ENCODE measurements at regions not wholly inside any gene's neighbourhood (a gene's known extent, or its start where the extent isn't known, plus 50 kb on each side); places are given as distances from the start of the nearest gene placed in this dataset.

DNA sequence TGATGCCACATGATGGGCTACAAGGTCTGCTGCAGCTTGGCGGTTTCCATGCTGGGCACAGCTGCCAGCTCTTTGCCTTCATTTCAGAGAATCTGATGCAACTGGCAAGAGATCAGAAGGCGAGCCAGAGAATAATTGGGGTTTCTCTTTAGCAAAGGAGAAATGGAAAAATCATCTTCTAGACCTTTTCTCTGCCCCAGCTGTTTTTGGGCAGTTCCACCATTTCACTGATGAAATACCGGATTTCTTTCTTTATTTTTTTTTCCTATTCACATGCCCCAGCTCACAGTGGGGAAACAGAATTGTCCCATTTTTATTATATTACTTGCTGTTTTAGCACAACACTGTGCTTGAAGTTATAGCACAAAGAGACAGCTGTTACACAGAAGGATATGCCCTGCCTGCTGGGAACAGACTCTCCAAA lies 439.3 kb upstream of the GOT2 start:
- no peak for DNase-seq

GRCh38 chr16:59170099-59170712 lies 436.1 kb upstream of the GOT2 start:
- DNase-seq, result no peak

DNA sequence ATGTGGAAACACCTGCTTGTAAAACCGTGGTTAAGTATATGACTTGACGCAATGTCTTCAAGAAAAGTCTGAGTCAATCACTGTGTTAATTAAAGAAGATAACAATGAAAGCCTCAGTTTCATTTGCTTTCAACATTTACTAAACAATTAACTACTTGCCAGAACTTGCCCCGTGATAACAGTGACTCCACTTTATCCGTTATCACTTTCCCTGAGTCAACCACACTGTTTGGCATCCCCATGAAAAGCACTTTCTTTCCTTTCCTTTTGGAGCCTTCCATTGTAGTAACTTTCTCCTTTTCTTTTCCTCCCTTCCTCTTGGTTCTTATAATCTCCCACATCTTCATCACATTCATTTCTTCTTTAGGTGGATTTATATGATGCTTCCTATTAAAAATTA lies 435.1 kb upstream of the GOT2 start:
- peak; percentile 9 for DNase-seq

- DNase-seq, result peak; percentile 54
These were observed 434.5 kb upstream of the GOT2 start for GRCh38 chr16:59168461-59169114.

- peak; percentile 28 for DNase-seq
These were observed 430.3 kb upstream of the GOT2 start for GRCh38 chr16:59164461-59164860.

- DNase-seq, result no peak
These were observed 429.4 kb upstream of the GOT2 start for GRCh38 chr16:59163371-59164055.

GRCh38 chr16:59161679-59162078 lies 427.6 kb upstream of the GOT2 start:
- no peak for DNase-seq

DNA sequence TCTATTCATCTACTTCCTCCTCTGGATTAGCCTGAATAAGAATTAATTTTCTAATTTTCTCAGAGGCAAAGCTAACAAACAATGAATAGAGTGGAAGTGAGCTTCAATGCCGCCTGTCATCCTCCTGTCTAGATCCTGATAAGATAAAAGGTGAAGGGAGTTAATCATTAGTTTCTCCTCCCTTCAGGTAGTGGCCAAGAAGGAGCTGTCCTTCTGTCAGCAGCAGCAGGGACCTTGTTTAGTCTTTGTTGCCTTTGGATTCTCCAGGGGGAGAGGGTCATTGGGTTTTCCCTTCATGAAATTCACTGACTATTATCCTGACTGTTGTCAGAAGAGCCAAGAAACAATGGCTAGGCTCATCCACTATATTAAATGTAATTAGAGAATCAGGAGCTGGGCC lies 420.2 kb upstream of the GOT2 start:
- no peak for DNase-seq

- no peak for DNase-seq
These were observed 414.6 kb upstream of the GOT2 start for GRCh38 chr16:59148769-59149155.

DNA sequence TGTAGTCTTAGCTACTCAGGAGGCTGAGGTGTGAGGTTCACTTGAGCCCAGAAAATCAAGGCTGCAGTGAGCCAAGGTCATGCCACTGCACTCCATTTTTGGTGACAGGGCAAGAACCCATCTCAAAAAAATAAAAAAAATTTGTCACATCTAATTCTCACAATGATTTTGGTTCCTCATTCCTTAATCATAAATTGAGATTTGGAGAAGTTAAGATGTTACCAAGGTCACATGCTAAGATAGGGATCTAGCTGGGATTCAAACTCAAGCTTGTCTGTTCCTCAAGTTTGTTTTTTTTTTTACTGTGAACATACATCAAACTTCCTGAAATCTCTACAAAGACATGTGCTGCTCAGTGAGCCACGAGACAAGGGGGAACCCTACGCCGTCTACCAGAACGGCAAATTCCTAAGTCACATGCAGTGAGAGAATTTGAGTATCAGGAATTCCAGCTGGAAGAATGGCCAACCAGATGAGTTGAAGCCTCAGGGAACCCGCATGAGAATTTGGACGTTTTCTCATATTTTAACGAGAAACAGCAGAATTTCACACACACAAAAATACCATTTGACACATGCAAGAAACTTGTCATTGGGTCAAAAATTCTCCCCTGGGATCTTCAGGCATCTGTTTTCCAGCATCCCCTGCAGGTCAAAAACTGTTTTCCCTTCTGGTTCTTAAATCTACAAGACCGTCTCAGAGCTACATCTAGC lies 414.1 kb upstream of the GOT2 start:
- no peak for DNase-seq

DNA sequence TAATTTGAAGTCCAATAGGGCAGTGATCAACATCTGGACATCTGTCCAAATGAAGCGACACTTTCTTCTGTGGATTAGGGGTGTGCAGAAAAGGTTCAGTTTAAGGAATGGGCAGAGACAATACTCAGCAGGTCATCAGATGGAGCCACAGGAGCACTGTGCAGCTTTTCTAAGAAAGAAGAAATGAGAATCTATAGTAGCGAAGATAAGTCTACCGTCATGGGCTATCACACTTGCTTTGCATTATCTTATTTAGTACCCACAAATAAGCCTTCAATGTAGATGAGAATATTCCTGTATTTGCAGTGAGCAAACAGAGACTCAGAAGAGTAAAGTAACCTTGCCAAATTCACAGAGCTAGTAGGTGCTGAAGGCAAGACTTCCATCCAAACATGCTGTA lies 412.0 kb upstream of the GOT2 start:
- no peak for DNase-seq

DNA sequence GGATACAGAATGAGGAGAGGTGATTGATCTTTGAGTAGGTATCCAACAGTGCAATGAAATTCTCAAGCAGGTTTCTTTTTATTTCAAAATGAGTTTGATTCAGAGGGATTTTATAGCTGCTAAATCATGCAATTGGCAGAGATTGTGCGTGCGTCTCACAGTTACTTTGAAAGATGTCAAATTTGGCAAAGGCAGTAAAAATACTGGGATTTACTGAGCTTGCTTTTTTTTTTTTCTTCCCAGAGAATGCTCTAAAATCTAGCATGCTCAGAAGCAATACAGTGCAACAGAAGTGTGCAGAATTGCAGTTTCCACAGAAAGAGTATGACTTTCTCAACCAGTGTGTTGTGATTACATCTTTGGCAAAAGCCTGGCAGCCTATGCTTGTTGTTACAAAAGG lies 410.7 kb upstream of the GOT2 start:
- no peak for DNase-seq

- DNase-seq, result no peak
These were observed 410.2 kb upstream of the GOT2 start for GRCh38 chr16:59144326-59144725.

DNA sequence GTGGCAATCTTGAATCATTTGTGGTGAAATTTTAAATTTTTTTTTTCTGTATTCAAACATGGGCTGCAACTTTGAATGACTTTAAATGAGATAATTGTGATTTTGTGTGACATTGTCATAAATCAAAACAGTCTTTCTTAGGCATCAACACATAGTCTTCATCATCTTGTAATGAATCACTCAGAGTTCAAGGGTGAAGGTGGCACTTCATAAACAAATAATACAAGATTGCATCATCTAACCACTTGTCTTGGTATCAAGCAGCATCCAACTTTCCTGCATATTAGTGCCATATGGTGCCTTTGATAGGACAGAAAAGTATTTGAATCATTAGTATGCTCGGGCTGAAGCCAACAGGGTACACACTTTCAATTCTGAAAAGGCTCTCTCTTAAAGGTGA lies 392.4 kb upstream of the GOT2 start:
- DNase-seq, result no peak

DNA sequence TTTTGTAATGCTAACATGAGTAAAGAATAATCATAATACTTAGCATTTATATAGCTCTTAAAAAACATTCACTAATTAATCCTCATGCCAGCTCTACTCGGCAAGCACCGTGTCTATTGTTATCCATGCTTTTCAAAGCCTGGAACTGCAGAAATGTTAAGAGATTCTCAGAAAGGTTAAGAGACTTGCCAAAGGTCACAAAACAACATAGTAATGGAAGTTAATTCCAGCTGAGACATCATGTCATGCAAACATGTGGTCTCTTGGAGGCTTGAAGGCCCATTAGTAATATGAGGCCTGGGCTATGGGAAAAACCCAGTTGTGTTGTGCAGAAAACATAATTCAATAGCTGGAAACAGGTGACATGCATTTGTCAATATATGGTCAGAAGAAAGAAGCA lies 389.9 kb upstream of the GOT2 start:
- no peak for DNase-seq

GRCh38 chr16:59123479-59123878 lies 389.4 kb upstream of the GOT2 start:
- DNase-seq, result no peak

- no peak for DNase-seq
These were observed 388.1 kb upstream of the GOT2 start for GRCh38 chr16:59122262-59122537.

DNA sequence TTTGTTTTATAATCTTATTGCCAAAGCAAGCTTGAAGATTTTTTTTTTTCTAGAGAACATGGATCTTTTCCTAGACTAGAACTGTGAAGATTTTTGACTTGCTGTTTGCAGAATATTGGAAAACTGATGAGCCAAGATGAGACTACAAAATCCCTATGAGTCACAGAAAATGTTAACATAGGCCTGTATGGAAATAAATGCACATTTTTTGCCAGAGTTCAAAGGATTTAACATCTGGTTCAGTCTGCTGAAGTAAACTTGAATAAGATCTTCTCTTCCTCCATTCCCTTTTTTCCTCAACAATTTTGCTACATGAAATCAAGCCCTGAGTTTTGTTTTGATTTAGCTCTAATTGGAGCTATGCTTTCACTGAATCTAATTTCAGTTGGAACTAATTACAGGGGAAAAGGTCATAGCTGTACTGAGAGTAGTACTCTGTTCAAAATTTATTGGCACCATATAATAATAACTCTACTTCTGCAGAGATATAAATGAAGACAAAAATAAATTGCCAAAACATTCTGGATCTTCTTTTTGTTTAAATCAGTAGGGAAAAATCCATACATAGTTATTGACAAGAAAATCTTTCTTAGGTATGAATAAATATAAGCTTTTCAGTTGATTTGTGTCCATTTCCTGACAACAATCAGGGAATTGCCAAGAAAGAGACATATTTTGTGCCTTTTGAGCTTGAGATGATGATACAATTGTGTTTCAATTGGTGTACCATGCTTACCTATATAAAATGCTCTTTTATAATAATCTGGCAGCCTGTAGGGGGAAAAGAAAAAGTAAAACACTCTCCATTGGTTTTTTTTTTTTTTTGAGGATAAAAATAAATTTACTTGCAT lies 387.5 kb upstream of the GOT2 start:
- DNase-seq, result no peak

GRCh38 chr16:59116744-59117143 lies 382.6 kb upstream of the GOT2 start:
- DNase-seq, result no peak

- no peak for DNase-seq
These were observed 380.7 kb upstream of the GOT2 start for GRCh38 chr16:59114790-59115189.

DNA sequence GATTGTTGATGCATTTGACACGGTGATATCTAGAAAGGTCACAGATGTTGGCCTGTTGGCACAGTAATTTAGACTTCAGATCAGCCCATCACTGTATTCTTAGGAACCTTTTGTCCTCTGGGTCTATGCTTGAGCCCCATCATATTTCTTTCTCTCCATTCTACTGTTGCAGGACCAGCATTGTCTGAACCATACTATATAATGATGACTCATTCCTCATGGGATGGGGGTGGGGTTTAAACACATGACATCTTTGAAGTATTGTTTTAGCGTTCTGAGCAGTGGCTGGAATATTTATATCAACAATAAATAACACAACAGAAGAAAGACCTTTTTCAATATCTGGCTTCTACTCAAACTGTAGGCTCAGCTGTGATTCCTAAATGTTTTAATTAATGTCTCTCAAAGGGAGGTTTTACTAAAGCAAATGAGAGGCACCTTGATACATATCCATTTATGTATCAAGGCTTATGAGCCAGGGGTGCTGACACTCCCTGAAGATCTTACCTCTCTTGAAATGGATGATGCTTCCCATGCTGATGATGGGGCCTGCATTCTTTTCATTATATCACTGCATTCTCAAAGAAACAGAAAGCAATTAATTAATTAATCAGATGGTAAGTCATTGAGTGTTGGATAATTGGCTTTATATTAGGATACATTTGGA lies 379.0 kb upstream of the GOT2 start:
- no peak for DNase-seq

DNA sequence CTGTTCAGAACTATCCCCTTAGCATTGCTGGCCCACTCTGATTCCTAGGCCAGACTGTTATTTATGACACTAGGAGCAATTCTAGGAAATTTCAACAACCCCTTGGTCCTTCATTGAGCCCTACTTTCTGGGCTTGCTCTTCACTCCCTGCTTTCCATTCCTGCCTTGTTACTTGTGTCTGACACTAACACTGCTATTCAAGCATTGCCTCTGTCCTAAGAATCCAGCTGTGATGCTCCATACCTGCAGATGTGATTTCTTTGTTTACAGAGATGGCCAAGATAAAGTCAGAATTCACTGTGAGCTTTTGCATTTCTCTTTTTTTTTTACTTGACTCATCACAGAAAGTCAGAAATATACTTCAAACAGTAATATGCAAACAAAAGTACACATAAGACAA lies 377.2 kb upstream of the GOT2 start:
- DNase-seq, result no peak
